HPDE6-E6E7 (cell line): ENCODE measurements at regions not wholly inside any gene's neighbourhood (a gene's known extent, or its start where the extent isn't known, plus 50 kb on each side); places are given as distances from the start of the nearest gene placed in this dataset.

ENCODE experiments used
- DNase-seq: peaks from one replicate; pipeline ENCODE4 v3.0.0; 2011; ENCODE audit warnings: missing footprints; ENCODE audit errors: extremely low spot score

- DNase-seq = no peak
Observed at GRCh38 chr6:6524951-6525350, 63.6 kb upstream of the LY86 start.

GRCh38 chr6:6525933-6526332 is 62.6 kb upstream of the LY86 start:
- DNase-seq = no peak

- DNase-seq = no peak
Observed at GRCh38 chr6:6529275-6529674, 59.2 kb upstream of the LY86 start.

GRCh38 chr6:6533176-6533575 is 55.3 kb upstream of the LY86 start:
- DNase-seq = no peak

- DNase-seq = no peak
Observed at GRCh38 chr6:6534399-6534798, 54.1 kb upstream of the LY86 start.

GRCh38 chr6:6537488-6538260 is 50.8 kb upstream of the LY86 start:
- no peak for DNase-seq

- no peak for DNase-seq
Observed at GRCh38 chr6:6538261-6538660, 50.3 kb upstream of the LY86 start.
